ENCODE measurements at regions not wholly inside any gene's neighbourhood (a gene's known extent, or its start where the extent isn't known, plus 50 kb on each side); places are given as distances from the start of the nearest gene placed in this dataset.

DNA sequence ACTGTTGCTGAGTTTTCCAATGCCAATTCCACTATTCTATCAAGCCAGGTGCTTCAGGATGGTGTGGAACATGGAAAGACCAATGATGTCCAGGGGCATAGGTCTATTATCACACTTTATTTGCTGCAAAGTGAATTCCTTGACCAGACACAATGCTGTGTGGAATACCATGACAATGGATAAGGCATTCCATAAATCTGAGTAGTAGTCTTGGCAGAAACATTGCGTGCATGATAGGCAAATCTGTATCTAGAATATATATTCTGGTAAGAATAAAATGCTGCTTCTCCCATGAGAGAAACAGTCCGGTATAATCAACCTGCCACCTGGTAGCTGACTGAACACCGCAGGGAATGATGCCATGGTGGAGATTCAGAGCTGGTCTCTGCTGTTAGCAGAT, 70.0 kb upstream of the ALDH1A3 start:
- H3K4me1 Mint-ChIP-seq (ENCODE audit: low read depth): no peaks in the 10 kb centered on the region
- H3K27ac Mint-ChIP-seq: no peak overlapping the region
- H3K9me3 Mint-ChIP-seq: peaks cover 3% of the 10 kb centered on the region
- no peak for DNase-seq
- no peaks in the 10 kb centered on the region for H3K27me3 Mint-ChIP-seq (ENCODE audit: low read depth)
- no peak overlapping the region for H3K4me3 Mint-ChIP-seq
- no peaks in the 10 kb centered on the region for H3K36me3 Mint-ChIP-seq (ENCODE audit: low read depth)
- CTCF ChIA-PET: no interaction called here
- intact Hi-C loops (cut with micrococcal nuclease): no loop called here

DNA sequence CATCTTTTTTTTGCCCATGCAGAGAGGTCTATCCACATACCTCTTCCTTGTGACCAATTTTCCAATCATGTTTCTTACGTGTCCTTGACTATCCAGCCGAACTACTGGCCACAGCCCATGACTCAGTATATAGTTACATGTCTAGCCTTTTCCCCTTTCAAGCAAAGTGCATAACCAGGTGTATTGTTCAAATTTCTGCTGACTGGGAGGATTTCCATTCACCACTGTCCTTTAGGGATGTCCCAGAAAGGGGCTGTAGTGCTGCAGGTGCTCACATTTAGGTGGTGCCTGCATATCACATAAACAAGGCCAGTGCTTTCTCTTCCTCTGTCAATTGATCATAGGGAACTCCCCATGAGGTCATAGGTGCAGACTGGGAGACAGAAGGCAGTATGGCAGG, 69.4 kb upstream of the ALDH1A3 start:
- no peak for DNase-seq
- no peak overlapping the region for H3K27ac Mint-ChIP-seq
- H3K4me3 Mint-ChIP-seq: no peak overlapping the region
- H3K4me1 Mint-ChIP-seq (ENCODE audit: low read depth): no peaks in the 10 kb centered on the region
- peaks cover 7% of the 10 kb centered on the region for H3K9me3 Mint-ChIP-seq
- H3K27me3 Mint-ChIP-seq (ENCODE audit: low read depth): peaks cover 5% of the 10 kb centered on the region
- CTCF ChIA-PET: no interaction called here
- intact Hi-C loops (cut with micrococcal nuclease): no loop called here
- H3K36me3 Mint-ChIP-seq (ENCODE audit: low read depth): no peaks in the 10 kb centered on the region

DNA sequence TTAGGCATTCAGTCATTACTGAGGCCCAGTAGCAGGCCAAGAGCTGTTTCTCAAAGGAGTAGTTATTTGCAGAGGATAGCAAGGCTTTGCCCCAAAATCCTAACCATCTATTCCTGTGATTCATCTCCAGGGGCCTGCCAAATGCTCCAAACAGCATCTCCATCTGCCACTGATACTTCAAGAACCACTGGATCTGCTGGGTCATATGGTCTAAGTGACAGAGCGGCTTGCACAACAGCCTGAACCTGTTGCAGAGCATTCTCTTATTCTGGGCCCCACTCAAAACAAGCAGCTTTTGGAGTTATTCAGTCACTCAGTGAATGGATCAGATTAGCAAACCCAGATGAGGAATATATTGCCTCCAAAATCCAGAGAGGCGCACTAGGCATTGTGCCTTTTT, 68.8 kb upstream of the ALDH1A3 start:
- Mint-ChIP-seq H3K9me3 (peaks cover 12% of the 10 kb centered on the region), H3K4me1 (ENCODE audit: low read depth) (no peaks in the 10 kb centered on the region), H3K36me3 (ENCODE audit: low read depth) (peaks cover under 1% of the 10 kb centered on the region), H3K27ac (no peak overlapping the region), H3K4me3 (no peak overlapping the region), H3K27me3 (ENCODE audit: low read depth) (peaks cover 7% of the 10 kb centered on the region)
- no peak for DNase-seq
- CTCF ChIA-PET: no interaction called here
- intact Hi-C loops (cut with micrococcal nuclease): no loop called here

DNA sequence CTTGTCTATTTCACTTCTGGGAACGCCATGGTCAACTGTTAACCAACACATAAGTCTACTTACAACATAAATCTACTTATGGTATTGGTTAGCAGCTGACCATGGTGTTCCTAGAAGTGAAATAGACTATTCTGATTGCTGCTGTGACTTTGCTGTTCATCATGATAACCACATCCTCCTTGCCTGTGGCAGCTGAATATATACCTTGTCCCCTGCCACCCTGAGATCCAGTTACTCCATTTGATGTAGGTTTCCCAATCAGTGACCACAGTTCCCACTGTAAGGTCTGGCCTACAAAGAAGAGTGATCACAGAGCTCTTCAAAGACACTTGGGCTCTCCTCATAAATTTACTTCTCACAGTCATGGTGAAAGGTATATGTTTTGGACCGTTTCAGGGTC, 66.8 kb upstream of the ALDH1A3 start:
- no peaks in the 10 kb centered on the region for H3K4me1 Mint-ChIP-seq (ENCODE audit: low read depth)
- peaks cover 2% of the 10 kb centered on the region for H3K36me3 Mint-ChIP-seq (ENCODE audit: low read depth)
- CTCF ChIA-PET: no interaction called here
- peaks cover 14% of the 10 kb centered on the region for H3K9me3 Mint-ChIP-seq
- no peak overlapping the region for H3K27ac Mint-ChIP-seq
- intact Hi-C loops (cut with micrococcal nuclease): no loop called here
- peaks cover 12% of the 10 kb centered on the region for H3K27me3 Mint-ChIP-seq (ENCODE audit: low read depth)
- H3K4me3 Mint-ChIP-seq: no peak overlapping the region
- no peak for DNase-seq

DNA sequence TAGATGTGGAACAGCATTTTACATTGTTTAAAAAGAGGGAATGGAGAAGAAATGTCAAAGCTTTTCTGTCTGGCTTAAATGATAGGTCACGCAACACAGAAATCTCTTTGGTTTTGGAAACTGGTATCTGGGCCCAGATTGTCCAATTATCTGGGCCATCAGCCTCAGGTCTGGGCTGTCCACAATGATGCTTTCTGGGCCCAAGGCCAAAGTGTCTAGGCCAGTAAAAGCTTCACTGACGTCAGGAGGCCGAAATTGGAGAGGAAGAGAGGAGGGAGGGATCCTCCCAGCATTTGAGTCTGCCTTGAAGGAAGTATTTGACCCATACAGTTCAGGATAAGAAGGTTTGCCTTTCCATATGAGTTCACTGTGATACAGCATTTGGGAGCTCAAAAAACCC, 60.7 kb upstream of the ALDH1A3 start:
- peaks cover 32% of the 10 kb centered on the region for H3K27me3 Mint-ChIP-seq (ENCODE audit: low read depth)
- intact Hi-C loops (cut with micrococcal nuclease): no loop called here
- peaks cover 2% of the 10 kb centered on the region for H3K36me3 Mint-ChIP-seq (ENCODE audit: low read depth)
- no peak overlapping the region for H3K4me3 Mint-ChIP-seq
- peaks cover 12% of the 10 kb centered on the region for H3K9me3 Mint-ChIP-seq
- no peak overlapping the region for H3K27ac Mint-ChIP-seq
- CTCF ChIA-PET: interaction anchor here (0.7 kb wide), 1 partner anchor 51 kb away, joined by 3 read pairs; no protein-coding TSS in a partner anchor
- H3K4me1 Mint-ChIP-seq (ENCODE audit: low read depth): peaks cover 2% of the 10 kb centered on the region
- no peak for DNase-seq

DNA sequence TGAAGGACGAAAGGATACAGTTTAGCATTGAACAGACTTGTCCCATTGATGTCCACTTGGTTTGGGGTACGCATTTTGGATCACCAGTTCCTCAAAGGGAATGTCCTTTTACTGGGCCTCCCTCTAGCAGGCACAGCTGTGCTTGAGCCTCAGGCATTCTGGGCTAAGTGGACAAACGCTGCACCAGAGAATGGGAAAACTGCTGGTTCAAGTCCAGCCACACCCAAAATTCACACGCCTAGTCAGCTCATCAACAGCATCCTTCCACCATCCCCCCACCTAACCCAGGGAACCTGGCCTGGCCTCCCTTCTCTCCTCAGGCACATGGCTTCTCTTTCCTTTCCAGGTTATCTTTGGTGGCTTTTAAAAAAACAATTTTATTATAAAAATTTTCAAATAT, 59.1 kb upstream of the ALDH1A3 start:
- intact Hi-C loops (cut with micrococcal nuclease): no loop called here
- H3K27me3 Mint-ChIP-seq (ENCODE audit: low read depth): peaks cover 31% of the 10 kb centered on the region
- H3K4me1 Mint-ChIP-seq (ENCODE audit: low read depth): peaks cover 2% of the 10 kb centered on the region
- H3K4me3 Mint-ChIP-seq: no peak overlapping the region
- CTCF ChIA-PET: no interaction called here
- no peak for DNase-seq
- H3K36me3 Mint-ChIP-seq (ENCODE audit: low read depth): peaks cover 2% of the 10 kb centered on the region
- no peak overlapping the region for H3K27ac Mint-ChIP-seq
- H3K9me3 Mint-ChIP-seq: peaks cover 4% of the 10 kb centered on the region

DNA sequence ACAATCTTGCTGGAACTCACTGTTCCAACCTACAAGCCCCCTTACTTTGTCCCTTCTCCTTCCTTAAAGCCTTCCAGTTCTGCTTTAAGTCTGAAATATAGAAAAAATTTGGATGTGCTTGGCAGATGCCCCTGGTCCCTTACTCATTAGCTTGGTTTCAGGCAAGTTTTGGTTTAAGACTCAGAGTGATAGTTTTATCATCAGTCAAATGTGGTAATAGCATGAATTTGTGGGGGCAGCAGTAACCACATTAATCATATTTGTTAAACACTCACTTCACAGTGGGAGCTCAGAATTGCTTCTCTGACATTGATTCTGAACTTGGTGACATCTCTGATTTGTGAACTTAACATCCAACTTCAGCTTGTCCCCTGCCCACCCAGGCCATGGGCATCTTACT, 58.3 kb upstream of the ALDH1A3 start:
- CTCF ChIA-PET: interaction anchor here (0.5 kb wide), 1 partner anchor 19 kb away, joined by 3 read pairs; no protein-coding TSS in a partner anchor
- H3K4me1 Mint-ChIP-seq (ENCODE audit: low read depth): peaks cover 2% of the 10 kb centered on the region
- intact Hi-C loops (cut with micrococcal nuclease): no loop called here
- DNase-seq: peak; percentile 11
- no peaks in the 10 kb centered on the region for H3K9me3 Mint-ChIP-seq
- H3K36me3 Mint-ChIP-seq (ENCODE audit: low read depth): no peaks in the 10 kb centered on the region
- no peak overlapping the region for H3K27ac Mint-ChIP-seq
- H3K27me3 Mint-ChIP-seq (ENCODE audit: low read depth): peaks cover 27% of the 10 kb centered on the region
- H3K4me3 Mint-ChIP-seq: no peak overlapping the region

DNA sequence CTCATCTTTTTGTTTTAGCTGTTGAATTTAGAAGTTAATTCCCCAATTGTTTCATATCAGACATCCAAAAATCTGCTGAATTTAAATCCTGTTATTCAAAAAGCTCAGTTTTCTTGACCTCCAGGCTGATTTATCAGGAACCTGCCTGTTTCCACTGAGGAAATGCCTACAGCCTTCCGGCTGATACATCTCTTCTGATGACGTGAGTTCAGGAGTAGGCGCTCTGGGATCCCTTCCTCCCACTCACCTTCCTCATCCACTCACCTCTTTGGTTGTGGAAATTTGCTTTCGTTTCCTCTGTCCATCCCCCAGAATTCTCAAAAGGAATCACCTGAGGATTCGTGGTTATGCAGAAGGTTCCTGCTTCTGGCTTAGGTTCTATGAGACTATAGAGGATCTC, 55.4 kb upstream of the ALDH1A3 start:
- peaks cover 17% of the 10 kb centered on the region for H3K27me3 Mint-ChIP-seq (ENCODE audit: low read depth)

DNA sequence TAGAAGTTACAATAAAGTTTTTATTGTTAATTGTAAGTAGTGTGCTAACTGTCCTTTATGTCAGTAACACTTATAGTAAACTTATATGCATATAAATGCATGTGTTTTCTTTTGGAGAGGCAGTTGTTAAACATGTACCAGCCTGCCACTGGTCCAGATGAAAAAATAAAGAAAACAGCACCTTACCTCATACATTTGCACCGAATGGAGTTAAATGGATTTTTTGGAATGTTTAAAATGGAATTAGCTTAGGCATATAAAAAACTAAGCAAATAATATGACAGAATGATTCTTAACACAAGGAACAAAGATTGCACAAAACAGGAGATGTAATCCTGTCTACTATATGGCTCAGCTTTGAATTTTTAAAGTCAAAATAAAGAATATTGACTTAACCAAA, 50.2 kb upstream of the ALDH1A3 start:
- H3K36me3 Mint-ChIP-seq (ENCODE audit: low read depth): no peaks in the 10 kb centered on the region
- H3K4me3 Mint-ChIP-seq: no peak overlapping the region
- no peaks in the 10 kb centered on the region for H3K4me1 Mint-ChIP-seq (ENCODE audit: low read depth)
- H3K9me3 Mint-ChIP-seq: no peaks in the 10 kb centered on the region
- peaks cover 11% of the 10 kb centered on the region for H3K27me3 Mint-ChIP-seq (ENCODE audit: low read depth)
- no peak overlapping the region for H3K27ac Mint-ChIP-seq
- CTCF ChIA-PET: interaction anchor here (0.6 kb wide), 1 partner anchor 39 kb away, joined by 6 read pairs; no protein-coding TSS in a partner anchor
- intact Hi-C loops (cut with micrococcal nuclease): no loop called here
- DNase-seq: no peak

More for the DNA sequence above, 55.4 kb upstream of the ALDH1A3 start:
- H3K4me1 Mint-ChIP-seq (ENCODE audit: low read depth): peaks cover 2% of the 10 kb centered on the region
- no peak for DNase-seq
- CTCF ChIA-PET: no interaction called here
- no peak overlapping the region for H3K4me3 Mint-ChIP-seq
- no peak overlapping the region for H3K27ac Mint-ChIP-seq
- H3K36me3 Mint-ChIP-seq (ENCODE audit: low read depth): no peaks in the 10 kb centered on the region
- no peaks in the 10 kb centered on the region for H3K9me3 Mint-ChIP-seq
- intact Hi-C loops (cut with micrococcal nuclease): no loop called here

Data from activated naive CD4-positive, alpha-beta T cell treated with anti-CD3 and anti-CD28 coated beads for 36 hours (primary cell).